ENCODE measurements at regions not wholly inside any gene's neighbourhood (a gene's known extent, or its start where the extent isn't known, plus 50 kb on each side); places are given as distances from the start of the nearest gene placed in this dataset.

- Histone ChIP-seq H3K9ac (ENCODE audit: low read depth, low read length) (no peak overlapping the region), H3K36me3 (ENCODE audit: insufficient read depth, low read depth, low read length) (no peaks in the 10 kb centered on the region), H3K4me3 (ENCODE audit: low read length) (no peak overlapping the region), H3K27ac (ENCODE audit: low read length) (no peak overlapping the region), H3K4me1 (ENCODE audit: insufficient read depth, low read length) (no peaks in the 10 kb centered on the region), H3K27me3 (ENCODE audit: insufficient read depth, low read length) (no peaks in the 10 kb centered on the region), H3K9me3 (ENCODE audit: insufficient read depth, low read depth, low read length) (no peaks in the 10 kb centered on the region)
These were observed 1384.6 kb downstream of the MRPL39 start for GRCh38 chr21:24222676-24223075.

- Histone ChIP-seq H3K27ac (ENCODE audit: low read length) (no peak overlapping the region), H3K36me3 (ENCODE audit: insufficient read depth, low read depth, low read length) (no peaks in the 10 kb centered on the region), H3K9ac (ENCODE audit: low read depth, low read length) (no peak overlapping the region), H3K9me3 (ENCODE audit: insufficient read depth, low read depth, low read length) (no peaks in the 10 kb centered on the region), H3K4me1 (ENCODE audit: insufficient read depth, low read length) (no peaks in the 10 kb centered on the region), H3K4me3 (ENCODE audit: low read length) (no peak overlapping the region), H3K27me3 (ENCODE audit: insufficient read depth, low read length) (no peaks in the 10 kb centered on the region)
These were observed 1386.8 kb downstream of the MRPL39 start for GRCh38 chr21:24220446-24220845.

- Histone ChIP-seq H3K9me3 (ENCODE audit: insufficient read depth, low read depth, low read length) (no peaks in the 10 kb centered on the region), H3K4me3 (ENCODE audit: low read length) (no peak overlapping the region), H3K27me3 (ENCODE audit: insufficient read depth, low read length) (no peaks in the 10 kb centered on the region), H3K36me3 (ENCODE audit: insufficient read depth, low read depth, low read length) (no peaks in the 10 kb centered on the region), H3K9ac (ENCODE audit: low read depth, low read length) (no peak overlapping the region), H3K4me1 (ENCODE audit: insufficient read depth, low read length) (no peaks in the 10 kb centered on the region), H3K27ac (ENCODE audit: low read length) (no peak overlapping the region)
These were observed 1390.1 kb downstream of the MRPL39 start for GRCh38 chr21:24217151-24217550.

- no peaks in the 10 kb centered on the region for H3K27me3 ChIP-seq (ENCODE audit: insufficient read depth, low read length)
- H3K36me3 ChIP-seq (ENCODE audit: insufficient read depth, low read depth, low read length), result no peaks in the 10 kb centered on the region
- H3K27ac ChIP-seq (ENCODE audit: low read length), result no peak overlapping the region
- H3K9me3 ChIP-seq (ENCODE audit: insufficient read depth, low read depth, low read length), result no peaks in the 10 kb centered on the region
- H3K4me3 ChIP-seq (ENCODE audit: low read length), result no peak overlapping the region
- no peak overlapping the region for H3K9ac ChIP-seq (ENCODE audit: low read depth, low read length)
- no peaks in the 10 kb centered on the region for H3K4me1 ChIP-seq (ENCODE audit: insufficient read depth, low read length)
These were observed 1397.2 kb downstream of the MRPL39 start for GRCh38 chr21:24210130-24210529.

DNA sequence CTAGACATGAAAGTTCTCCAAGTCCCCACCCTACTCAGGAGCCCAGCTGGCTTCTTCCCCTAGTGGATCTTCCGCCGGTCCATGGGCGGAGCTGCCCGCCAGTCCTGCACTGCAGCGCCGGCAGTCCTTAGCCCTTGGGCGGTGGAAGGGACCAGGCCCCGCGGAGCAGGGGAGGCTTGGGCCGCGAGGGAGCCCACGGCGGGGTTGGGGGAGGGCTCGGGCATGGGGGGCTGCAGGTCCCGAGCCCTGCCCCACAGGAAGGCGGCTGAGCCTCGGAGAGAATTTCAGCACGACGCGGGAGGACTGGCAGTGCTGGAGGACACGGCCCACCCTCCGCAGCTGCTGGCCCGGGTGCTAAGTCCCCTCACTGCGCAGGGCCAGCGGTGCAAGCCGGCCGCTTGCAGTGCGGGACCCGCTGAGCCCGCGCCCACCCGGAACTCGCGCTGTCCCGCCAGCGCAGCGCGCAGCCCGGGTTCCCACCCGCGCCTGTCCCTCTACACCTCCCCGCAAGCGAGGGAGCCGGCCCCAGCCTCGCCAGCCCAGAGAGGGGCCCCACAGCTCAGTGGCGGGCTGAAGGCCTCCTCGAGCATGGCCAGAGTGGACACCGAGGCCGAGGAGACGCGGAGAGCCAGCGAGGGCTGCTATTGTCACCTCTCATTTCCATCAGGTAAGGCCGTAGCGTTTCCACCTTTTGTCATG lies 1398.6 kb downstream of the MRPL39 start:
- no peak overlapping the region for H3K9ac ChIP-seq (ENCODE audit: low read depth, low read length)

DNA sequence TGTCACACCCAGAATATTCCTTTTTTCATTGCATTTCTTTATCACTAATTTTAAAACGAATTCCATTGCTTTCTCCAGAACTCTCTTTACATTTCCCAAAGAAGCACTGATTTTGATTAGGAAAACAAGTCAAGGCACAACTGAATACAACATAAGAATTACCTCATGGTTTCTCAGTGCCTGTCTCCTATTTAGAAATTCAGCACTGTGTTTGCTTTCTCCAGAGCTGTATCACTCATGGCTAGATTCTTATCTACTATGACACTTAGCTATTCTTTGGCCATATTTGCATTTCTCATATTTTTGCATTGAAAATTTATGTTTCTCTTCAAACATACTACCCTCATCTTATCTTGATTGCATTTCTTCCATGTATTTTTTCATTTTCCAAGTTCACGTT lies 1402.0 kb downstream of the MRPL39 start:
- no peaks in the 10 kb centered on the region for H3K36me3 ChIP-seq (ENCODE audit: insufficient read depth, low read depth, low read length)
- no peaks in the 10 kb centered on the region for H3K4me1 ChIP-seq (ENCODE audit: insufficient read depth, low read length)
- H3K27me3 ChIP-seq (ENCODE audit: insufficient read depth, low read length), result no peaks in the 10 kb centered on the region
- no peaks in the 10 kb centered on the region for H3K9me3 ChIP-seq (ENCODE audit: insufficient read depth, low read depth, low read length)
- H3K27ac ChIP-seq (ENCODE audit: low read length), result no peak overlapping the region
- no peak overlapping the region for H3K9ac ChIP-seq (ENCODE audit: low read depth, low read length)
- no peak overlapping the region for H3K4me3 ChIP-seq (ENCODE audit: low read length)

More for the DNA sequence above, 1398.6 kb downstream of the MRPL39 start:
- no peaks in the 10 kb centered on the region for H3K27me3 ChIP-seq (ENCODE audit: insufficient read depth, low read length)
- no peak overlapping the region for H3K27ac ChIP-seq (ENCODE audit: low read length)
- no peaks in the 10 kb centered on the region for H3K4me1 ChIP-seq (ENCODE audit: insufficient read depth, low read length)
- H3K36me3 ChIP-seq (ENCODE audit: insufficient read depth, low read depth, low read length), result no peaks in the 10 kb centered on the region
- H3K4me3 ChIP-seq (ENCODE audit: low read length), result no peak overlapping the region
- no peaks in the 10 kb centered on the region for H3K9me3 ChIP-seq (ENCODE audit: insufficient read depth, low read depth, low read length)

- H3K9ac ChIP-seq (ENCODE audit: low read depth, low read length), result no peak overlapping the region
- no peaks in the 10 kb centered on the region for H3K27me3 ChIP-seq (ENCODE audit: insufficient read depth, low read length)
- no peak overlapping the region for H3K4me3 ChIP-seq (ENCODE audit: low read length)
- H3K27ac ChIP-seq (ENCODE audit: low read length), result no peak overlapping the region
- no peaks in the 10 kb centered on the region for H3K4me1 ChIP-seq (ENCODE audit: insufficient read depth, low read length)
- no peaks in the 10 kb centered on the region for H3K9me3 ChIP-seq (ENCODE audit: insufficient read depth, low read depth, low read length)
- H3K36me3 ChIP-seq (ENCODE audit: insufficient read depth, low read depth, low read length), result no peaks in the 10 kb centered on the region
These were observed 1402.6 kb downstream of the MRPL39 start for GRCh38 chr21:24204641-24205040.

GRCh38 chr21:24200052-24200451 lies 1407.2 kb downstream of the MRPL39 start:
- H3K9me3 ChIP-seq (ENCODE audit: insufficient read depth, low read depth, low read length), result no peaks in the 10 kb centered on the region
- H3K27me3 ChIP-seq (ENCODE audit: insufficient read depth, low read length), result no peaks in the 10 kb centered on the region
- H3K27ac ChIP-seq (ENCODE audit: low read length), result no peak overlapping the region

GRCh38 chr21:24197923-24198322 lies 1409.4 kb downstream of the MRPL39 start:
- H3K4me1 ChIP-seq (ENCODE audit: insufficient read depth, low read length), result no peaks in the 10 kb centered on the region
- H3K27ac ChIP-seq (ENCODE audit: low read length), result no peak overlapping the region
- no peak overlapping the region for H3K9ac ChIP-seq (ENCODE audit: low read depth, low read length)
- no peak overlapping the region for H3K4me3 ChIP-seq (ENCODE audit: low read length)
- no peaks in the 10 kb centered on the region for H3K27me3 ChIP-seq (ENCODE audit: insufficient read depth, low read length)
- H3K9me3 ChIP-seq (ENCODE audit: insufficient read depth, low read depth, low read length), result no peaks in the 10 kb centered on the region
- H3K36me3 ChIP-seq (ENCODE audit: insufficient read depth, low read depth, low read length), result no peaks in the 10 kb centered on the region

More at GRCh38 chr21:24200052-24200451, 1407.2 kb downstream of the MRPL39 start:
- Histone ChIP-seq H3K9ac (ENCODE audit: low read depth, low read length) (no peak overlapping the region), H3K36me3 (ENCODE audit: insufficient read depth, low read depth, low read length) (no peaks in the 10 kb centered on the region), H3K4me1 (ENCODE audit: insufficient read depth, low read length) (no peaks in the 10 kb centered on the region), H3K4me3 (ENCODE audit: low read length) (no peak overlapping the region)

DNA sequence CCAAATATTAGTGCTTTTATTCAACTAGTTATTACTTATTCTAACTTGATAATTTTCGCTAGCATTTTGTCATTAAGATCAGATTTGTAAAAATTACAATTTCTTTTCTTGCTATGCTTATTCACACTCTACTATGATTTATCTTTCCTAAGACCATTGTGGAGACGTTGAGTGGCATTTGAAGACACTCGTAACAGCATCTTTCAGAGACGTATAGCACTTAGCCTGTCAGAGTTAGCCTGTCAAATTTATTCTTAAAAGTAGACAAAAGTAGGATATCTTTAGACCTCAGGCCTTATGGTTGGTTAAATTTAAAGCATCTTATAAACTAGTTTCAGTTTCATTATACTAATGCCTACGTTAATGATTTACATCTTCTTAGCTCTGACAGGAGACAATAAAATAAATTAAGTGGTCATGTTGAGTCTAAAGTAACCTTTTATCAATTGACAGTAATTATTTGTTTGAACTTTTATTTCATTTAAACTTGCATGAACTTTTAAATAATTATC lies 1410.1 kb downstream of the MRPL39 start:
- H3K9me3 ChIP-seq (ENCODE audit: insufficient read depth, low read depth, low read length), result no peaks in the 10 kb centered on the region

DNA sequence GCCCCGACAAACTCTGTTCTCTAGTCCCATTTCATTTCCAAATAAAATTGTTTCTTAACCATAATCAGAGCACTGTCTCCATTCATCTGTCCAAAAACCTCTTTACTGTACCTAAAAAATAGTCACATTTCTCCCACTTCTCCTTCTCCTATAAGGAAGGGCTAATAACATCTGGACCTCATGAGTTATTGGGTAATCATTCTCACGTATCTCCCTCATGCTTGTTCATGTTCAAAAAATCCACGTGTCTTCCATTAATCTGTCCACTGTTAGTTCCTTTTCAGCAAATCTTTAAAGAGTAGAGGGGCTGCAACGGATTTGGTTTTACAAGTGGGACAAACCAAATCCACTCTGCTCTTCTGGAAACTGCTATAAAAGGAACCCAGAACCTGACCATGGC lies 1418.8 kb downstream of the MRPL39 start:
- H3K27me3 ChIP-seq (ENCODE audit: insufficient read depth, low read length), result no peaks in the 10 kb centered on the region
- H3K4me1 ChIP-seq (ENCODE audit: insufficient read depth, low read length), result no peaks in the 10 kb centered on the region
- H3K27ac ChIP-seq (ENCODE audit: low read length), result no peak overlapping the region
- H3K4me3 ChIP-seq (ENCODE audit: low read length), result no peak overlapping the region
- no peaks in the 10 kb centered on the region for H3K9me3 ChIP-seq (ENCODE audit: insufficient read depth, low read depth, low read length)
- no peak overlapping the region for H3K9ac ChIP-seq (ENCODE audit: low read depth, low read length)
- H3K36me3 ChIP-seq (ENCODE audit: insufficient read depth, low read depth, low read length), result no peaks in the 10 kb centered on the region

More for the DNA sequence above, 1410.1 kb downstream of the MRPL39 start:
- Histone ChIP-seq H3K4me3 (ENCODE audit: low read length) (no peak overlapping the region), H3K36me3 (ENCODE audit: insufficient read depth, low read depth, low read length) (no peaks in the 10 kb centered on the region), H3K9ac (ENCODE audit: low read depth, low read length) (no peak overlapping the region), H3K4me1 (ENCODE audit: insufficient read depth, low read length) (no peaks in the 10 kb centered on the region), H3K27me3 (ENCODE audit: insufficient read depth, low read length) (no peaks in the 10 kb centered on the region), H3K27ac (ENCODE audit: low read length) (no peak overlapping the region)

DNA sequence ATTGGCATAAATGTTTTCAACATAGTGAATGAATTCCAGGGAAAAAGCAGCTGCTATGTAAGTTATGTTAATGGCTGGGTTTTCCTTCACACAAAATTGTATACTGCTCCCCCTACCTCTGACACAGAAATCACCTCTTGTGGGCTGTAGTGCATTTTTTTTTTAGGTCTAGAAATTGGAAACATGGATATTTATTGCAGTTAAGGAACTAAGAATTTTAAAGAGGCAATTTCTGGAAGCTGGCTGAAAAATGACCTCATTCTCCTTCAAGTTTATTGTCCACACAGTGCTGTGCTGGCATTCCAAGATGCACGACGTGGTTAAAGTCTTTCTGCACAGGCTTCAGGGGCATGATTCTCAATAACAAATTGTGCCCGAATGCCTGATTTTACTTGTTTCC lies 1424.2 kb downstream of the MRPL39 start:
- H3K27ac ChIP-seq (ENCODE audit: low read length), result no peak overlapping the region
- H3K4me1 ChIP-seq (ENCODE audit: insufficient read depth, low read length), result no peaks in the 10 kb centered on the region
- H3K36me3 ChIP-seq (ENCODE audit: insufficient read depth, low read depth, low read length), result no peaks in the 10 kb centered on the region
- peaks cover 5% of the 10 kb centered on the region for H3K9me3 ChIP-seq (ENCODE audit: insufficient read depth, low read depth, low read length)
- no peaks in the 10 kb centered on the region for H3K27me3 ChIP-seq (ENCODE audit: insufficient read depth, low read length)
- H3K4me3 ChIP-seq (ENCODE audit: low read length), result no peak overlapping the region
- H3K9ac ChIP-seq (ENCODE audit: low read depth, low read length), result no peak overlapping the region
